Myocyte (in vitro differentiated cells): ENCODE measurements at regions not wholly inside any gene's neighbourhood (a gene's known extent, or its start where the extent isn't known, plus 50 kb on each side); places are given as distances from the start of the nearest gene placed in this dataset.
"Not testable (repeated sequence)": the region's sequence is repeated elsewhere in the genome, so short reads cannot be mapped to it uniquely, and the experiment has no call there.

Experiments
- DNase-seq: peaks from one replicate; pipeline ENCODE4 v3.0.0-alpha.2; 2012; ENCODE audit warnings: low read depth

- peak; percentile 25 for DNase-seq
These were observed 272.9 kb downstream of the NUAK1 start for GRCh38 chr12:105865886-105866285.

- DNase-seq: no peak
These were observed 264.6 kb downstream of the NUAK1 start for GRCh38 chr12:105874121-105874520.

GRCh38 chr12:105876396-105876927 lies 262.3 kb downstream of the NUAK1 start:
- no peak for DNase-seq

GRCh38 chr12:105878964-105879363 lies 259.8 kb downstream of the NUAK1 start:
- no peak for DNase-seq

GRCh38 chr12:105880824-105881388 lies 257.8 kb downstream of the NUAK1 start:
- no peak for DNase-seq

- DNase-seq: no peak
These were observed 256.4 kb downstream of the NUAK1 start for GRCh38 chr12:105882404-105882803.

- DNase-seq: no peak
These were observed 251.6 kb downstream of the NUAK1 start for GRCh38 chr12:105887131-105887530.

- peak; percentile 76 for DNase-seq
These were observed 250.1 kb downstream of the NUAK1 start for GRCh38 chr12:105888696-105889095.

GRCh38 chr12:105892362-105892910 lies 246.3 kb downstream of the NUAK1 start:
- DNase-seq: no peak

GRCh38 chr12:105895197-105895832 lies 243.4 kb downstream of the NUAK1 start:
- not testable (repeated sequence) for DNase-seq

- no peak for DNase-seq
These were observed 241.4 kb downstream of the NUAK1 start for GRCh38 chr12:105897311-105897725.

GRCh38 chr12:105898271-105898670 lies 240.5 kb downstream of the NUAK1 start:
- not testable (repeated sequence) for DNase-seq

GRCh38 chr12:105899589-105899988 lies 239.2 kb downstream of the NUAK1 start:
- DNase-seq: no peak

GRCh38 chr12:105906561-105906960 lies 232.2 kb downstream of the NUAK1 start:
- no peak for DNase-seq

GRCh38 chr12:105907982-105908381 lies 230.8 kb downstream of the NUAK1 start:
- no peak for DNase-seq

GRCh38 chr12:105910030-105910429 lies 228.7 kb downstream of the NUAK1 start:
- DNase-seq: no peak

- DNase-seq: no peak
These were observed 226.8 kb downstream of the NUAK1 start for GRCh38 chr12:105911966-105912365.

- no peak for DNase-seq
These were observed 225.7 kb downstream of the NUAK1 start for GRCh38 chr12:105912882-105913678.

- DNase-seq: no peak
These were observed 222.6 kb downstream of the NUAK1 start for GRCh38 chr12:105915997-105916759.

- no peak for DNase-seq
These were observed 222.1 kb downstream of the NUAK1 start for GRCh38 chr12:105916760-105917039.

- DNase-seq: peak; percentile 90
These were observed 218.5 kb downstream of the NUAK1 start for GRCh38 chr12:105920161-105920684.
